C4-2B (cell line): ENCODE measurements at regions not wholly inside any gene's neighbourhood (a gene's known extent, or its start where the extent isn't known, plus 50 kb on each side); places are given as distances from the start of the nearest gene placed in this dataset.

ENCODE experiments used
- CTCF ChIP-seq: fragments of 450-650 bp; conservative IDR thresholded peaks from 2 replicates; pipeline ENCODE4 v1.5.1; 2017; ENCODE audit warnings: mild to moderate bottlenecking
- ZFX ChIP-seq: fragments of 450-650 bp; IDR thresholded peaks from 2 replicates; pipeline ENCODE4 v1.6.1; 2017

DNA sequence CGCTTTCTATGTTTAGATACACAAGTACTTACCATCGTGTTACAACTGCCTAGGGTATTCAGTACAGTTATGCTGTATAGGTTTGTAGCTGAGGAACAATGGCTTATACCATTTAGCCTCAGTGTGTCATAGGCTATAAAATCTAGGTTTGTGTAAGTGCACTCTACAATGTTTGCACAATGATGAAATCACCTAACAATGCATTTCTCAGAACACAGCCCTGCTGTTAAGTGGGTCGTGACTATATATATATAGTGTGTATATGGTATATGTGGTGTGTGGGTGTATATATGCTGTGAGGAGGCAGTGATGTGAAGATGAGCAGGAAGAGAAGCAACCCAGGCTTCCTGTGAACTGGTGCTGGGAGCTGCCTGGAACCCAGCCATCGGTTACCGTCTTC lies 65.6 kb upstream of the MKI67 start:
- no peak for TF ChIP-seq CTCF
- no peak for TF ChIP-seq ZFX
